A549 (cell line): ENCODE measurements at regions not wholly inside any gene's neighbourhood (a gene's known extent, or its start where the extent isn't known, plus 50 kb on each side); places are given as distances from the start of the nearest gene placed in this dataset.

Experiments
- ATAC-seq, 2 experiments: fragments of 200-7000 bp in 1 of 2; fragments of >200 bp in 1 of 2; cut with Nextera tagmentation in 1 of 2; cut with Tn5 transposase in 1 of 2; 3 replicates each; pipeline versions ENCODE4 v1.8.0 to v1.9.1; 2018 to 2020; ENCODE audit warnings: mild to moderate bottlenecking in 1 of 2, moderate library complexity in 1 of 2
- CTCF ChIA-PET: fragments of 300-600 bp; sonication (Branson Sonifier 250); formaldehyde crosslinking; extraction: SDS; loops from one replicate; lab custom pipeline; 2021; ENCODE audit warnings: antibody characterized with exemption, inconsistent platforms; lab: Yijun Ruan, JAX
- POLR2A ChIA-PET: fragments of 350-600 bp; formaldehyde crosslinking; extraction: SDS; loops from one replicate; lab custom pipeline; 2021; ENCODE audit warnings: antibody characterized with exemption, inconsistent platforms; lab: Yijun Ruan, JAX
- DNase-seq, 2 experiments: peaks; one replicate each; pipeline versions ENCODE4 v3.0.0 to v3.0.0-alpha.2; 2011 to 2016; ENCODE audit warnings: low read depth in 1 of 2, low spot score in 1 of 2
- FAIRE-seq: peaks from 2 replicates; lab custom pipeline; 2011; peaks lifted over from hg19 to GRCh38; lab: Jason Lieb, UNC
- H3K27ac ChIP-seq, 2 experiments: fragments of >200 bp; sonication (Bioruptor Twin); formaldehyde crosslinking; 3 replicates each; pipeline ENCODE4 v1.5.1; 2016 to 2017
- H3K4me1 ChIP-seq: fragments of >200 bp; sonication (Bioruptor Twin); formaldehyde crosslinking; 3 replicates; pipeline ENCODE4 v1.6.1; 2016
- H3K4me2 ChIP-seq: fragments of >200 bp; sonication (Bioruptor Twin); formaldehyde crosslinking; 3 replicates; pipeline ENCODE4 v1.6.1; 2016
- H3K4me3 ChIP-seq: fragments of >200 bp; sonication (Bioruptor Twin); formaldehyde crosslinking; 3 replicates; pipeline ENCODE4 v1.5.1; 2016
- H3K9me3 ChIP-seq: fragments of >200 bp; sonication (Bioruptor Twin); formaldehyde crosslinking; 3 replicates; pipeline ENCODE4 v1.6.1; 2016
- ATOH8 ChIP-seq: fragments of 250-450 bp; sonication (Bioruptor Pico); IDR thresholded peaks from 2 replicates; pipeline ENCODE4 v1.5.0; 2020; ENCODE audit warnings: low read depth, mild to moderate bottlenecking, moderate library complexity
- BCL3 ChIP-seq: fragments of >200 bp; sonication (Bioruptor Twin); formaldehyde crosslinking; IDR thresholded peaks from 3 replicates; pipeline ENCODE4 v1.6.1; 2016
- CBX2 ChIP-seq: fragments of 200-600 bp; sonication (generic); IDR thresholded peaks from 2 replicates; pipeline ENCODE4 v1.6.1; 2016; ENCODE audit warnings: low read depth, mild to moderate bottlenecking, borderline replicate concordance
- CBX8 ChIP-seq: fragments of 200-600 bp; sonication (generic); IDR thresholded peaks from 2 replicates; pipeline ENCODE4 v1.6.1; 2016
- CEBPB ChIP-seq, 2 experiments: fragments of >200 bp in 1 of 2; sonication (Bioruptor Twin) in 1 of 2; formaldehyde crosslinking in 1 of 2; IDR thresholded peaks; 2 replicates each; pipeline ENCODE4 v1.6.1; 2012 to 2016
- CHD2 ChIP-seq: fragments of 150-350 bp; IDR thresholded peaks from 2 replicates; pipeline ENCODE4 v1.6.1; 2014; ENCODE audit warnings: low read length; ENCODE audit not compliant: partially characterized antibody
- CHD4 ChIP-seq: fragments of 200-600 bp; sonication (generic); IDR thresholded peaks from 2 replicates; pipeline ENCODE4 v1.6.1; 2016; ENCODE audit warnings: antibody characterized with exemption, mild to moderate bottlenecking, borderline replicate concordance
- ESRRA ChIP-seq: fragments of 150-350 bp; IDR thresholded peaks from 2 replicates; pipeline ENCODE4 v1.6.1; 2014; ENCODE audit warnings: mild to moderate bottlenecking, low read length, borderline replicate concordance
- FOSB ChIP-seq: fragments of 250-450 bp; sonication (Bioruptor Pico); IDR thresholded peaks from 2 replicates; pipeline ENCODE4 v1.5.0; 2020; ENCODE audit warnings: mild to moderate bottlenecking, moderate library complexity
- GATA3 ChIP-seq: IDR thresholded peaks from 2 replicates; pipeline ENCODE4 v1.6.1; 2012; ENCODE audit warnings: borderline replicate concordance
- HDAC2 ChIP-seq: fragments of 200-600 bp; sonication (generic); IDR thresholded peaks from 2 replicates; pipeline ENCODE4 v1.6.1; 2016
- HES2 ChIP-seq: fragments of >200 bp; sonication (Bioruptor Twin); formaldehyde crosslinking; IDR thresholded peaks from 2 replicates; pipeline ENCODE4 v1.6.1; 2016
- HEYL ChIP-seq: fragments of 250-450 bp; sonication (Bioruptor Pico); IDR thresholded peaks from 2 replicates; pipeline ENCODE4 v1.8.0; 2021; ENCODE audit warnings: mild to moderate bottlenecking, moderate library complexity
- HOXA7 ChIP-seq: fragments of 250-450 bp; sonication (Bioruptor Pico); IDR thresholded peaks from 2 replicates; pipeline ENCODE4 v1.5.0; 2020; ENCODE audit warnings: mild to moderate bottlenecking, moderate library complexity
- HOXB13 ChIP-seq: fragments of 250-450 bp; sonication (Bioruptor Pico); IDR thresholded peaks from 2 replicates; pipeline ENCODE4 v1.5.0; 2020; ENCODE audit warnings: low read depth, mild to moderate bottlenecking, moderate library complexity
- HOXB5 ChIP-seq: fragments of 250-450 bp; sonication (Bioruptor Pico); IDR thresholded peaks from 2 replicates; pipeline ENCODE4 v1.5.0; 2020; ENCODE audit warnings: mild to moderate bottlenecking, moderate library complexity
- JUNB ChIP-seq: fragments of >200 bp; sonication (Bioruptor Twin); formaldehyde crosslinking; IDR thresholded peaks from 2 replicates; pipeline ENCODE4 v1.6.1; 2016
- KDM5A ChIP-seq: fragments of 200-600 bp; sonication (generic); IDR thresholded peaks from 2 replicates; pipeline ENCODE4 v1.6.1; 2016; ENCODE audit warnings: antibody characterized with exemption, mild to moderate bottlenecking
- MAFK ChIP-seq: fragments of 450-650 bp; IDR thresholded peaks from 2 replicates; pipeline ENCODE4 v1.6.1; 2014; ENCODE audit not compliant: partially characterized antibody
- MYC ChIP-seq: IDR thresholded peaks from 2 replicates; pipeline ENCODE4 v1.6.1; 2012; ENCODE audit warnings: mild to moderate bottlenecking, inconsistent platforms, low read length, improper control_type of control experiment, borderline replicate concordance
- NR3C1 ChIP-seq: fragments of >200 bp; sonication (Bioruptor Twin); formaldehyde crosslinking; IDR thresholded peaks from 3 replicates; pipeline ENCODE4 v1.6.1; 2017
- POLR2A ChIP-seq: IDR thresholded peaks from 2 replicates; pipeline ENCODE4 v1.6.1; 2012; ENCODE audit warnings: mild to moderate bottlenecking, low read length
- POLR2AphosphoS2 ChIP-seq: conservative IDR thresholded peaks from 2 replicates; pipeline ENCODE4 v1.6.1; 2012; ENCODE audit warnings: low read length, improper control_type of control experiment, inconsistent platforms
- RAD21 ChIP-seq, 2 experiments: fragments of >200 bp in 1 of 2; sonication (Bioruptor Twin) in 1 of 2; formaldehyde crosslinking in 1 of 2; IDR thresholded peaks in 1 of 2; conservative IDR thresholded peaks in 1 of 2; 2 replicates in 1 of 2; 3 replicates in 1 of 2; pipeline ENCODE4 v1.6.1; 2012 to 2018; ENCODE audit warnings: inconsistent platforms in 1 of 2
- RCOR1 ChIP-seq: fragments of 150-350 bp; IDR thresholded peaks from 2 replicates; pipeline ENCODE4 v1.6.1; 2014; ENCODE audit warnings: antibody characterized with exemption, low read length, low read depth
- REST ChIP-seq: fragments of 200-600 bp; sonication (generic); IDR thresholded peaks from 2 replicates; pipeline ENCODE4 v1.6.1; 2016; ENCODE audit warnings: antibody characterized with exemption, mild to moderate bottlenecking, moderate library complexity
- RNF2 ChIP-seq: fragments of 200-600 bp; sonication (generic); IDR thresholded peaks from 2 replicates; pipeline ENCODE4 v1.6.1; 2016; ENCODE audit warnings: low read depth, mild to moderate bottlenecking, antibody characterized with exemption, moderate library complexity, borderline replicate concordance
- TFCP2L1 ChIP-seq: fragments of 250-450 bp; sonication (Bioruptor Pico); IDR thresholded peaks from 2 replicates; pipeline ENCODE4 v1.5.0; 2021; ENCODE audit warnings: mild to moderate bottlenecking
- TP53 ChIP-seq: fragments of 250-450 bp; sonication (Bioruptor Pico); IDR thresholded peaks from 2 replicates; pipeline ENCODE4 v1.5.0; 2021; ENCODE audit warnings: mild to moderate bottlenecking, moderate library complexity
- ZC3H11A ChIP-seq: fragments of 450-650 bp; IDR thresholded peaks from 2 replicates; pipeline ENCODE4 v1.6.1; 2014; ENCODE audit warnings: antibody characterized with exemption, mild to moderate bottlenecking
- ZNF302 ChIP-seq: fragments of 250-450 bp; sonication (Bioruptor Pico); IDR thresholded peaks from 2 replicates; pipeline ENCODE4 v1.9.0; 2021; ENCODE audit warnings: inconsistent platforms, mild to moderate bottlenecking, moderate library complexity
- WGBS: methylation state at CpG from one replicate; pipeline ENCODE4 v1.1.6; 2017; ENCODE audit errors: missing lambda C conversion rate; 5-methylcytosine and 5-hydroxymethylcytosine counted together
- TF ChIP-seq, protein P1 (sequence below): IDR thresholded peaks from 2 replicates; pipeline ENCODE4 v1.6.1; 2012
- TF ChIP-seq, protein P2 (sequence below): fragments of >200 bp; sonication (Bioruptor Twin); formaldehyde crosslinking; IDR thresholded peaks from 3 replicates; pipeline ENCODE4 v1.5.1; 2016

DNA sequence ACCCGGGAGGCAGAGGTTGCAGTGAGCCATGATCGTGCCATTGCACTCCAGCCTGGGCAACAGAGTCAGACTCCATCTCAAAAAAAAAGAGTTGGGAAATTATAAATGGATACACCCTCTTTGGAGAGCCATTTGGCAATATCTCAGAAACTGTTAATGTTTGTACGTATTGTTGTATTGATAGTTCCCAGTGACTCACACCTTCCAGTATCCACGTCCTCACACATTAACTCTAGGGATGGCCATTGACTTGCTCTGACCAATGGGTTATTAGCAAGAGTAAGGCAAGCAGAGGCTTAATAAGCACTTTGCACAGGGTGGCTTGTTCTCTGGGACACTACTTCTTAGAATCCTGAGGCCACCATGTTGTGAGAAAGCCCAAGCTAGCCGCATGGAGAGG, 107.6 kb upstream of the LHX1 start:
- ChIA-PET CTCF (interaction anchor here (0.6 kb wide), 1 partner anchor 160 kb away, joined by 3 read pairs; no protein-coding TSS in a partner anchor), POLR2A (no interaction called here)
- H3K4me2 ChIP-seq: no peak overlapping the region
- no peak for TF ChIP-seq RNF2
- TF ChIP-seq GATA3: no peak
- TF ChIP-seq CHD4: no peak
- no peak for TF ChIP-seq POLR2A
- TF ChIP-seq RCOR1: no peak
- TF ChIP-seq POLR2AphosphoS2: no peak
- TF ChIP-seq CBX2: no peak
- TF ChIP-seq TP53 (CRISPR knock-in tag): no peak
- TF ChIP-seq HES2: no peak
- no peak for TF ChIP-seq FOSB
- TF ChIP-seq REST: no peak
- TF ChIP-seq, protein P1, sequence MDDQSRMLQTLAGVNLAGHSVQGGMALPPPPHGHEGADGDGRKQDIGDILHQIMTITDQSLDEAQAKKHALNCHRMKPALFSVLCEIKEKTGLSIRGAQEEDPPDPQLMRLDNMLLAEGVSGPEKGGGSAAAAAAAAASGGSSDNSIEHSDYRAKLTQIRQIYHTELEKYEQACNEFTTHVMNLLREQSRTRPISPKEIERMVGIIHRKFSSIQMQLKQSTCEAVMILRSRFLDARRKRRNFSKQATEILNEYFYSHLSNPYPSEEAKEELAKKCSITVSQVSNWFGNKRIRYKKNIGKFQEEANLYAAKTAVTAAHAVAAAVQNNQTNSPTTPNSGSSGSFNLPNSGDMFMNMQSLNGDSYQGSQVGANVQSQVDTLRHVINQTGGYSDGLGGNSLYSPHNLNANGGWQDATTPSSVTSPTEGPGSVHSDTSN: no peak
- TF ChIP-seq JUNB: no peak
- TF ChIP-seq HOXB13 (CRISPR knock-in tag): no peak
- no peak for TF ChIP-seq NR3C1
- TF ChIP-seq TFCP2L1 (CRISPR knock-in tag): no peak
- no peak for TF ChIP-seq ATOH8 (CRISPR knock-in tag)
- no peaks in the 10 kb centered on the region for H3K9me3 ChIP-seq
- WGBS: 59% methylated on average over 5 of the region's 5 CpGs
- ATAC-seq (no peak), FAIRE-seq (no peak), DNase-seq (no peak)
- H3K4me1 ChIP-seq: no peaks in the 10 kb centered on the region
- H3K4me3 ChIP-seq: no peak overlapping the region
- H3K27ac ChIP-seq: no peak overlapping the region

DNA sequence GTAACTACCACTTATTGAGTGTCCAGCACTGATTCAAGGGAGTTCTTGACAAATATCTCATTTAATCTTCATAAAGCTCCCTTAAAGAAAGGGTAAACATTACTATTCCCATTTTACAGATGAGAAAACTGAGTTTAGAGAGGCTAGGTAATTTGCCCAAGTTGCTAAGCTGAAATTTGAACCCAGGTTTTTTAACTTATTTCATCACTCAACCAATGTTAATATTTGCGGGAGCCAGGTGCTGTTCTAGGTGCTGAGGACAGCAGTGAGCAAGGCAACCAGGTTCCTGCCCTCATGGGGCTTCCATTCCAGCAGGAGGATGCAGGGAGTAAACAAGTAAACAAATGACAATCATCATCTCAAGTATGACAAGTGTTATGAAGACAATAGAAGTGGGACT, 104.0 kb upstream of the LHX1 start:
- DNase-seq (no peak), ATAC-seq (no peak), FAIRE-seq (no peak)
- H3K27ac ChIP-seq: no peak overlapping the region
- no peaks in the 10 kb centered on the region for H3K4me1 ChIP-seq
- no peaks in the 10 kb centered on the region for H3K9me3 ChIP-seq
- no peak overlapping the region for H3K4me2 ChIP-seq
- 97% methylated on average over 1 of the region's 1 CpG for WGBS
- H3K4me3 ChIP-seq: no peak overlapping the region
- ChIA-PET POLR2A (no interaction called here), CTCF (interaction anchor here (1.2 kb wide), 1 partner anchor 18 kb away, joined by 3 read pairs; no protein-coding TSS in a partner anchor)
- no peak for TF ChIP-seq KDM5A
- TF ChIP-seq, protein P2, sequence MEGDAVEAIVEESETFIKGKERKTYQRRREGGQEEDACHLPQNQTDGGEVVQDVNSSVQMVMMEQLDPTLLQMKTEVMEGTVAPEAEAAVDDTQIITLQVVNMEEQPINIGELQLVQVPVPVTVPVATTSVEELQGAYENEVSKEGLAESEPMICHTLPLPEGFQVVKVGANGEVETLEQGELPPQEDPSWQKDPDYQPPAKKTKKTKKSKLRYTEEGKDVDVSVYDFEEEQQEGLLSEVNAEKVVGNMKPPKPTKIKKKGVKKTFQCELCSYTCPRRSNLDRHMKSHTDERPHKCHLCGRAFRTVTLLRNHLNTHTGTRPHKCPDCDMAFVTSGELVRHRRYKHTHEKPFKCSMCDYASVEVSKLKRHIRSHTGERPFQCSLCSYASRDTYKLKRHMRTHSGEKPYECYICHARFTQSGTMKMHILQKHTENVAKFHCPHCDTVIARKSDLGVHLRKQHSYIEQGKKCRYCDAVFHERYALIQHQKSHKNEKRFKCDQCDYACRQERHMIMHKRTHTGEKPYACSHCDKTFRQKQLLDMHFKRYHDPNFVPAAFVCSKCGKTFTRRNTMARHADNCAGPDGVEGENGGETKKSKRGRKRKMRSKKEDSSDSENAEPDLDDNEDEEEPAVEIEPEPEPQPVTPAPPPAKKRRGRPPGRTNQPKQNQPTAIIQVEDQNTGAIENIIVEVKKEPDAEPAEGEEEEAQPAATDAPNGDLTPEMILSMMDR: no peak
- no peak for TF ChIP-seq HDAC2
- no peak for TF ChIP-seq ZNF302
- TF ChIP-seq HOXA7 (CRISPR knock-in tag): no peak
- no peak for TF ChIP-seq CBX8
- TF ChIP-seq RAD21 (conservative IDR thresholded peaks at IDR 0.05 in 1 of 2, IDR thresholded peaks at IDR 0.05 in 1 of 2): no peak
- TF ChIP-seq FOSB: no peak
- TF ChIP-seq BCL3: no peak
- TF ChIP-seq CEBPB (IDR thresholded peaks at IDR 0.05): no peak
- TF ChIP-seq HEYL (CRISPR knock-in tag): no peak
- TF ChIP-seq MYC: no peak
- no peak for TF ChIP-seq POLR2AphosphoS2
- TF ChIP-seq ESRRA: no peak
- no peak for TF ChIP-seq CBX2
- no peak for TF ChIP-seq HOXB5 (CRISPR knock-in tag)
- no peak for TF ChIP-seq CHD2
- TF ChIP-seq MAFK: no peak
- TF ChIP-seq ZC3H11A: no peak
